ENCODE measurements at regions not wholly inside any gene's neighbourhood (a gene's known extent, or its start where the extent isn't known, plus 50 kb on each side); places are given as distances from the start of the nearest gene placed in this dataset.
A peak's percentile ranks its signal among the peaks of the same experiment; 100 is the strongest.

GRCh38 chr18:53745224-53745967 is 479.1 kb downstream of the MBD2 start:
- Mint-ChIP-seq H3K4me1 (ENCODE audit: unreplicated experiment) (peaks cover 5% of the 10 kb centered on the region), H3K36me3 (ENCODE audit: low read depth, unreplicated experiment) (no peaks in the 10 kb centered on the region), H3K27ac (ENCODE audit: unreplicated experiment) (no peak overlapping the region), H3K9me3 (ENCODE audit: unreplicated experiment) (no peaks in the 10 kb centered on the region), H3K4me3 (ENCODE audit: unreplicated experiment) (no peak overlapping the region), H3K27me3 (ENCODE audit: unreplicated experiment) (no peaks in the 10 kb centered on the region)
- no peak for TF ChIP-seq CTCF (IDR thresholded peaks at IDR 0.05; ENCODE audit: unreplicated experiment)
- no peak for DNase-seq (ENCODE audit: low spot score)

- Mint-ChIP-seq H3K4me3 (ENCODE audit: unreplicated experiment) (no peak overlapping the region), H3K36me3 (ENCODE audit: low read depth, unreplicated experiment) (no peaks in the 10 kb centered on the region), H3K9me3 (ENCODE audit: unreplicated experiment) (no peaks in the 10 kb centered on the region), H3K4me1 (ENCODE audit: unreplicated experiment) (no peaks in the 10 kb centered on the region), H3K27me3 (ENCODE audit: unreplicated experiment) (no peaks in the 10 kb centered on the region), H3K27ac (ENCODE audit: unreplicated experiment) (no peak overlapping the region)
- no peak for TF ChIP-seq CTCF (IDR thresholded peaks at IDR 0.05; ENCODE audit: unreplicated experiment)
- no peak for DNase-seq (ENCODE audit: low spot score)
Measured at GRCh38 chr18:53739700-53740099, 484.8 kb downstream of the MBD2 start.

- no peak for DNase-seq (ENCODE audit: low spot score)
- no peaks in the 10 kb centered on the region for H3K4me1 Mint-ChIP-seq (ENCODE audit: unreplicated experiment)
- no peaks in the 10 kb centered on the region for H3K36me3 Mint-ChIP-seq (ENCODE audit: low read depth, unreplicated experiment)
- TF ChIP-seq CTCF (IDR thresholded peaks at IDR 0.05; ENCODE audit: unreplicated experiment), result no peak
- no peak overlapping the region for H3K27ac Mint-ChIP-seq (ENCODE audit: unreplicated experiment)
- no peaks in the 10 kb centered on the region for H3K9me3 Mint-ChIP-seq (ENCODE audit: unreplicated experiment)
- no peaks in the 10 kb centered on the region for H3K27me3 Mint-ChIP-seq (ENCODE audit: unreplicated experiment)
- no peak overlapping the region for H3K4me3 Mint-ChIP-seq (ENCODE audit: unreplicated experiment)
Measured at GRCh38 chr18:53735526-53735925, 488.9 kb downstream of the MBD2 start.

- no peak for TF ChIP-seq CTCF (IDR thresholded peaks at IDR 0.05; ENCODE audit: unreplicated experiment)
- Mint-ChIP-seq H3K4me3 (ENCODE audit: unreplicated experiment) (no peak overlapping the region), H3K4me1 (ENCODE audit: unreplicated experiment) (peaks cover 25% of the 10 kb centered on the region), H3K36me3 (ENCODE audit: low read depth, unreplicated experiment) (no peaks in the 10 kb centered on the region), H3K9me3 (ENCODE audit: unreplicated experiment) (no peaks in the 10 kb centered on the region), H3K27me3 (ENCODE audit: unreplicated experiment) (no peaks in the 10 kb centered on the region), H3K27ac (ENCODE audit: unreplicated experiment) (peak overlapping the region; percentile 51)
- no peak for DNase-seq (ENCODE audit: low spot score)
Measured at GRCh38 chr18:53715243-53715853, 509.1 kb downstream of the MBD2 start.

GRCh38 chr18:53710080-53710479 is 514.4 kb downstream of the MBD2 start:
- DNase-seq (ENCODE audit: low spot score), result no peak
- no peak overlapping the region for H3K27ac Mint-ChIP-seq (ENCODE audit: unreplicated experiment)
- H3K36me3 Mint-ChIP-seq (ENCODE audit: low read depth, unreplicated experiment), result no peaks in the 10 kb centered on the region
- TF ChIP-seq CTCF (IDR thresholded peaks at IDR 0.05; ENCODE audit: unreplicated experiment), result no peak
- H3K4me3 Mint-ChIP-seq (ENCODE audit: unreplicated experiment), result no peak overlapping the region
- H3K9me3 Mint-ChIP-seq (ENCODE audit: unreplicated experiment), result no peaks in the 10 kb centered on the region
- H3K27me3 Mint-ChIP-seq (ENCODE audit: unreplicated experiment), result no peaks in the 10 kb centered on the region
- peaks cover 6% of the 10 kb centered on the region for H3K4me1 Mint-ChIP-seq (ENCODE audit: unreplicated experiment)

Measured in endothelial cell (in vitro differentiated cells).